Panc1 (cell line): ENCODE measurements at regions not wholly inside any gene's neighbourhood (a gene's known extent, or its start where the extent isn't known, plus 50 kb on each side); places are given as distances from the start of the nearest gene placed in this dataset.
"Not testable (repeated sequence)": the region's sequence is repeated elsewhere in the genome, so short reads cannot be mapped to it uniquely, and the experiment has no call there.

Experiments
- POLR2AphosphoS5 ChIP-seq: IDR thresholded peaks from 2 replicates; pipeline ENCODE4 v1.6.1; 2012; ENCODE audit warnings: mild to moderate bottlenecking, low read depth, low read length, moderate library complexity
- SIN3A ChIP-seq: IDR thresholded peaks from 2 replicates; pipeline ENCODE4 v1.6.1; 2012; ENCODE audit warnings: low read depth, mild to moderate bottlenecking, low read length, moderate library complexity, borderline replicate concordance; ENCODE audit not compliant: insufficient read depth
- TCF7L2 ChIP-seq: IDR thresholded peaks from 2 replicates; pipeline ENCODE4 v1.6.1; 2011; ENCODE audit warnings: mild to moderate bottlenecking, low read depth, low read length, inconsistent platforms
- TF ChIP-seq, protein P1 (sequence below): fragments of 450-650 bp; IDR thresholded peaks from 2 replicates; pipeline ENCODE4 v1.5.1; 2017; ENCODE audit warnings: mild to moderate bottlenecking
- TF ChIP-seq, protein P2 (sequence below), 2 experiments: IDR thresholded peaks; 2 replicates each; pipeline ENCODE4 v1.6.1; 2011 to 2012; ENCODE audit warnings: low read depth in 2 of 2, control low read depth in 1 of 2, low read length in 1 of 2, mild to moderate bottlenecking in 1 of 2, moderate library complexity in 1 of 2; ENCODE audit not compliant: insufficient read depth in 1 of 2

DNA sequence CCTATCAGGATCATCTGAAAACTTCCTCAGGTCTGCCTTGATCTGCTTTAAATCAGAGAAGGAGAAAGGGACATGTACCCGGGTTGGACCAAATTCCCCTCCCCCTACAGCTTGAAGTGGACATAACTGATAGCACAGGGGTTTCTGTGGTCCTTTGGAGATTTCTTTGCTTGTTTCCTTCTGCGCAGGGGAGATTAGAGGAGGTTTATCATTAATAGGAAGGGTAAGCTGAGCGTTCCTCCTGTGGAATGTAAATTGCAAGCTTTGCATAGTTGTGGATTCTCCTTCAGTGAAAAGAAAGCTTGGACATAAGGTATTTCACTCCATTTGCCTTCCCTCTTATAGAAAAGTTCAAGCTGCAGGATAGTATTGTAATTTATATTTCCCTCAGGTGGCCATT is 936.0 kb downstream of the DIPK2A start:
- TF ChIP-seq, protein P1, sequence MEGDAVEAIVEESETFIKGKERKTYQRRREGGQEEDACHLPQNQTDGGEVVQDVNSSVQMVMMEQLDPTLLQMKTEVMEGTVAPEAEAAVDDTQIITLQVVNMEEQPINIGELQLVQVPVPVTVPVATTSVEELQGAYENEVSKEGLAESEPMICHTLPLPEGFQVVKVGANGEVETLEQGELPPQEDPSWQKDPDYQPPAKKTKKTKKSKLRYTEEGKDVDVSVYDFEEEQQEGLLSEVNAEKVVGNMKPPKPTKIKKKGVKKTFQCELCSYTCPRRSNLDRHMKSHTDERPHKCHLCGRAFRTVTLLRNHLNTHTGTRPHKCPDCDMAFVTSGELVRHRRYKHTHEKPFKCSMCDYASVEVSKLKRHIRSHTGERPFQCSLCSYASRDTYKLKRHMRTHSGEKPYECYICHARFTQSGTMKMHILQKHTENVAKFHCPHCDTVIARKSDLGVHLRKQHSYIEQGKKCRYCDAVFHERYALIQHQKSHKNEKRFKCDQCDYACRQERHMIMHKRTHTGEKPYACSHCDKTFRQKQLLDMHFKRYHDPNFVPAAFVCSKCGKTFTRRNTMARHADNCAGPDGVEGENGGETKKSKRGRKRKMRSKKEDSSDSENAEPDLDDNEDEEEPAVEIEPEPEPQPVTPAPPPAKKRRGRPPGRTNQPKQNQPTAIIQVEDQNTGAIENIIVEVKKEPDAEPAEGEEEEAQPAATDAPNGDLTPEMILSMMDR, result not testable (repeated sequence)
- TF ChIP-seq POLR2AphosphoS5, SIN3A, TCF7L2: not testable (repeated sequence)
- TF ChIP-seq, protein P2, sequence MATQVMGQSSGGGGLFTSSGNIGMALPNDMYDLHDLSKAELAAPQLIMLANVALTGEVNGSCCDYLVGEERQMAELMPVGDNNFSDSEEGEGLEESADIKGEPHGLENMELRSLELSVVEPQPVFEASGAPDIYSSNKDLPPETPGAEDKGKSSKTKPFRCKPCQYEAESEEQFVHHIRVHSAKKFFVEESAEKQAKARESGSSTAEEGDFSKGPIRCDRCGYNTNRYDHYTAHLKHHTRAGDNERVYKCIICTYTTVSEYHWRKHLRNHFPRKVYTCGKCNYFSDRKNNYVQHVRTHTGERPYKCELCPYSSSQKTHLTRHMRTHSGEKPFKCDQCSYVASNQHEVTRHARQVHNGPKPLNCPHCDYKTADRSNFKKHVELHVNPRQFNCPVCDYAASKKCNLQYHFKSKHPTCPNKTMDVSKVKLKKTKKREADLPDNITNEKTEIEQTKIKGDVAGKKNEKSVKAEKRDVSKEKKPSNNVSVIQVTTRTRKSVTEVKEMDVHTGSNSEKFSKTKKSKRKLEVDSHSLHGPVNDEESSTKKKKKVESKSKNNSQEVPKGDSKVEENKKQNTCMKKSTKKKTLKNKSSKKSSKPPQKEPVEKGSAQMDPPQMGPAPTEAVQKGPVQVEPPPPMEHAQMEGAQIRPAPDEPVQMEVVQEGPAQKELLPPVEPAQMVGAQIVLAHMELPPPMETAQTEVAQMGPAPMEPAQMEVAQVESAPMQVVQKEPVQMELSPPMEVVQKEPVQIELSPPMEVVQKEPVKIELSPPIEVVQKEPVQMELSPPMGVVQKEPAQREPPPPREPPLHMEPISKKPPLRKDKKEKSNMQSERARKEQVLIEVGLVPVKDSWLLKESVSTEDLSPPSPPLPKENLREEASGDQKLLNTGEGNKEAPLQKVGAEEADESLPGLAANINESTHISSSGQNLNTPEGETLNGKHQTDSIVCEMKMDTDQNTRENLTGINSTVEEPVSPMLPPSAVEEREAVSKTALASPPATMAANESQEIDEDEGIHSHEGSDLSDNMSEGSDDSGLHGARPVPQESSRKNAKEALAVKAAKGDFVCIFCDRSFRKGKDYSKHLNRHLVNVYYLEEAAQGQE (IDR thresholded peaks at IDR 0.05; ENCODE audit: insufficient read depth in 1 of 2, low read depth in 2 of 2, low read length in 1 of 2), result not testable (repeated sequence)
